HEK293 (cell line): ENCODE measurements at regions not wholly inside any gene's neighbourhood (a gene's known extent, or its start where the extent isn't known, plus 50 kb on each side); places are given as distances from the start of the nearest gene placed in this dataset.

ENCODE experiments used
- ZNF518A ChIP-seq: fragments of 450-650 bp; formaldehyde crosslinking; conservative IDR thresholded peaks from 2 replicates; pipeline ENCODE4 v1.5.1; 2016; ENCODE audit warnings: low read depth, missing biosample characterization, missing genetic modification characterization
- ZNF610 ChIP-seq: fragments of 450-650 bp; formaldehyde crosslinking; IDR thresholded peaks from 2 replicates; pipeline ENCODE4 v1.5.1; 2016; ENCODE audit warnings: missing biosample characterization, missing genetic modification characterization, borderline replicate concordance

DNA sequence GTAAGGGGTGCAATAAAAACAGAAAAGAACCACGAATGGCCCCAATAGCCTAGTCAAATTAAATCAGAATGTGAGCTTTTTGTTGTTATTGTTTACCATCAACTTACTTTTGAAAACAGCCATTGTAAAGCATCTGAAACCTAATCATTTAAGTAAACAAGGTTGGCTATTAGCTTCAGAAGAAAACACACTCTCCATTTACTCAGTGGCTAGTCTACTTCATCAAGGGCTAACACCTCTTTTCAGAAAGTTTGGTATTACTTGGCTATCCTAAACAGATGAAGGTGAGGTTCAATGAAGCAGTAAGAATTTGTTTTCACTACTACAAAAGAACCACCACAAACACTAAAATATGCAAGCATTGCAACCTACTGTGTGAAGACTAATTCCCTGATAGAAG lies 398.0 kb downstream of the CDH2 start:
- TF ChIP-seq ZNF518A (no peak), ZNF610 (tag by site-specific recombination) (no peak)
